Spleen (tissue), 7 donors: ENCODE measurements at regions not wholly inside any gene's neighbourhood (a gene's known extent, or its start where the extent isn't known, plus 50 kb on each side); places are given as distances from the start of the nearest gene placed in this dataset.

ENCODE experiments used
- CTCF ChIP-seq, 11 experiments: fragments of 200-600 bp in 7 of 11; fragments of 450-650 bp in 4 of 11; sonication (generic) in 4 of 11; IDR thresholded peaks in 8 of 11; conservative IDR thresholded peaks in 3 of 11; 1 replicate in 7 of 11; 2 replicates in 4 of 11; pipeline versions ENCODE4 v1.4.0 to v1.8.0; 2016 to 2021; ENCODE audit warnings: antibody characterized with exemption in 11 of 11, inconsistent platforms in 4 of 11, mild to moderate bottlenecking in 1 of 11
- POLR2A ChIP-seq, 3 donors: fragments of 450-650 bp; IDR thresholded peaks; one replicate each; pipeline ENCODE4 v1.5.1; 2017; ENCODE audit warnings: antibody characterized with exemption in 3 of 3, mild to moderate bottlenecking in 1 of 3
- donor health status: DM: no; HTN: no; CAD: no; lungs with moderate emphysema.
- donor health status: DM: no; HTN: no; CAD: no.
- donor health status: DM: no; HTN: no; CAD: no.

DNA sequence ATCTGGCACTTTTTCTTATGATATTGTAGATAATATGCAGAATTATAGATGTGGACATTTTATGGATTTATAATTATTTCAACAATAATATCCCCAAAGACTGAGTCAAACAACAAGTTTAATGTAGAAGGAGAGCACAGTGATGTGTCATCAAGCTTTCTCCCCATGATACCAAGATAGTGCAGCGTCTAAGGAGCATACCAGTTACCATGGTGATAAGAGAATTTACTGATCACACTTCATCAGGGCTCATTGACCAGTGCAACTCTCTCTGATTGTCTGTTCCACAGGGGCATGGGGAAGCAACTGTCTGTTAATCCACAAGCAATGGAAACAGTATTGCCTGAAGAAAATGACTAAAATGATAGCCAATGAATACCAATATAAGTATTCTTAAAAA, 209.6 kb upstream of the DPYD start:
- TF ChIP-seq CTCF (IDR thresholded peaks at IDR 0.05 in 8 of 11, conservative IDR thresholded peaks at IDR 0.05 in 3 of 11) (no peak), POLR2A (IDR thresholded peaks at IDR 0.05) (no peak)
